ENCODE measurements at regions not wholly inside any gene's neighbourhood (a gene's known extent, or its start where the extent isn't known, plus 50 kb on each side); places are given as distances from the start of the nearest gene placed in this dataset.

DNA sequence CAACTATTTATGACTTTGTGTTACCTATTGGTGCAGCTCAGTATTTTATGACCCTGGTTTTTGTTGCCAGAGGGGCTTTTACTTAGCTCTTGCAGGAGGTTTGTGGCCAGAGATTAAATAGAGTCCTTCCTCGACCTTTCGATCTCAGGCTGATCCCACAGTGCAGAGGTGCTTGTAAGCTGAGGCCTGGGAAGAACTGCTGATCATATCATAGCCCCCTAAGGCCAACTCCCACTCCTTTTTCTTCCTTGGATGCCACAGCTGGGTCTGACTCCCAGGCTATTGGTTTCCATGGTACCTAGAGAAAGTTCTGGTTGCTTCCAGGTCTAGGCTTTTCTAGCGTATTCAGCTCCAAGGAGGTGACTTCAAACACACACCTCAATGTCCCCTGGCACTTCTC lies 324.9 kb downstream of the FOXO1 start:
- TF ChIP-seq EZH2phosphoT487 (IDR thresholded peaks at IDR 0.05; ENCODE audit: borderline replicate concordance, low read depth, low read length) (no peak), CTCF (conservative IDR thresholded peaks at IDR 0.05; ENCODE audit: low read length) (no peak)
